T-cell (primary cell): ENCODE measurements at regions not wholly inside any gene's neighbourhood (a gene's known extent, or its start where the extent isn't known, plus 50 kb on each side); places are given as distances from the start of the nearest gene placed in this dataset.

Experiments
- ATAC-seq, 4 experiments: fragments of 200-7000 bp in 3 of 4; fragments of 150-1000 bp in 1 of 4; cut with Tn5 transposase; replicated peaks in 1 of 4; 1 replicate in 3 of 4; 2 replicates in 1 of 4; pipeline ENCODE4 v1.10.0; 2021; ENCODE audit warnings: moderate library complexity in 3 of 4, mild to moderate bottlenecking in 2 of 4, moderate number of reproducible peaks in 1 of 4
- CTCF ChIA-PET, 2 donors: fragments of 300-600 bp; sonication (Branson Sonifier 250); formaldehyde crosslinking; loops; one replicate each; lab custom pipeline; 2022; ENCODE audit warnings: antibody characterized with exemption in 2 of 2; lab: Charles Lee
- POLR2A ChIA-PET, 2 donors: fragments of 300-600 bp; sonication (Branson Sonifier 250); formaldehyde crosslinking; loops; one replicate each; lab custom pipeline; 2022; ENCODE audit warnings: antibody characterized with exemption in 2 of 2; lab: Charles Lee
- DNase-seq, 35 experiments: peaks; one replicate each; pipeline versions ENCODE4 v3.0.0 to v3.0.0-alpha.2; 2013 to 2023
- H3K27ac ChIP-seq: one replicate; pipeline ENCODE4 v1.5.1; 2013; ENCODE audit warnings: low read length
- H3K27me3 ChIP-seq, 2 experiments: replicated peaks in 1 of 2; 1 replicate in 1 of 2; 2 replicates in 1 of 2; pipeline versions ENCODE4 v1.6.1 to v1.7.0; 2013; ENCODE audit warnings: low read length in 1 of 2, mixed read lengths in 1 of 2; ENCODE audit not compliant: control insufficient read depth in 2 of 2, insufficient read depth in 2 of 2; ENCODE audit errors: extremely low read depth in 1 of 2
- H3K36me3 ChIP-seq, 2 donors: 1 replicate in 1 of 2; 2 replicates in 1 of 2; pipeline versions ENCODE4 v1.6.1 to v1.7.0; 2013; ENCODE audit warnings: low read length in 1 of 2; ENCODE audit not compliant: control insufficient read depth in 2 of 2, insufficient read depth in 1 of 2; ENCODE audit errors: extremely low read depth in 1 of 2
- H3K4me1 ChIP-seq, 2 experiments: 1 replicate in 1 of 2; 2 replicates in 1 of 2; pipeline versions ENCODE4 v1.6.1 to v1.7.0; 2013; ENCODE audit warnings: low read length in 2 of 2, mixed read lengths in 1 of 2; ENCODE audit not compliant: insufficient read depth in 2 of 2, control insufficient read depth in 1 of 2; ENCODE audit errors: extremely low read depth in 1 of 2
- H3K4me3 ChIP-seq, 2 donors: 1 replicate in 1 of 2; 2 replicates in 1 of 2; pipeline versions ENCODE4 v1.5.1 to v1.7.0; 2013; ENCODE audit warnings: mild to moderate bottlenecking in 2 of 2, low read length in 1 of 2, moderate library complexity in 1 of 2; ENCODE audit not compliant: control insufficient read depth in 1 of 2; ENCODE audit errors: extremely low read depth in 1 of 2
- H3K9me3 ChIP-seq: 2 replicates; pipeline ENCODE4 v1.7.0; 2013
- H3K27ac Mint-ChIP-seq, 2 donors: one replicate each; pipeline ENCODE4 v1.8.0; 2020 to 2021; ENCODE audit warnings: mild to moderate bottlenecking in 2 of 2, mixed read lengths in 2 of 2
- H3K27me3 Mint-ChIP-seq, 2 donors: one replicate each; pipeline ENCODE4 v1.8.0; 2021 to 2022; ENCODE audit warnings: mixed read lengths in 2 of 2
- H3K36me3 Mint-ChIP-seq: one replicate; pipeline ENCODE4 v1.8.0; 2021; ENCODE audit warnings: mixed read lengths
- H3K4me1 Mint-ChIP-seq, 3 donors: one replicate each; pipeline ENCODE4 v1.8.0; 2020 to 2022; ENCODE audit warnings: mixed read lengths in 3 of 3, mild to moderate bottlenecking in 1 of 3
- H3K4me3 Mint-ChIP-seq, 3 donors: one replicate each; pipeline ENCODE4 v1.8.0; 2020 to 2022; ENCODE audit warnings: mild to moderate bottlenecking in 3 of 3, mixed read lengths in 3 of 3, moderate library complexity in 3 of 3
- H3K9me3 Mint-ChIP-seq, 3 donors: one replicate each; pipeline ENCODE4 v1.8.0; 2020 to 2022; ENCODE audit warnings: mixed read lengths in 3 of 3
- WGBS: methylation state at CpG from one replicate; pipeline ENCODE4 v1.1.5; 2013; ENCODE audit warnings: missing lambda C conversion rate; ENCODE audit not compliant: insufficient coverage; 5-methylcytosine and 5-hydroxymethylcytosine counted together

DNA sequence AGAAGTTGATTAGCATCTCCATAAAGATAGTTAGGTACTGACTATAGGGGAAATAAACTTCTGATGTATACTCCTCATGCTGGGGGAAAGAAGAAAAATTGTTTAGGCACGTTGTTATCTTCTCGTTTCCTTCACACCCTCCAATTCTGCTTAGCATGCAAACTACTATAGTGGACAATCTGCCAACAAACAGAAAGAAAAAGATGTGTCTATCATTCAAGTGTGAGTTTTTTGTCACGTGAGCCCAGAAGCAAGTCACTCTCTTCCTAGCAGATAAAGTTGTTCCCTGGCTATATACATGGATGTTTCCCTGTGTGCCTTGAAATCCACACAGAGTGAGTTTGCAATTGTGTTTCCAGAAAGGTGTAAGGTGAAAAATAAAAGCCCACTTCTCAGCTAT lies 318.4 kb downstream of the CWC27 start:
- Mint-ChIP-seq H3K4me1 (no peaks in the 10 kb centered on the region), H3K27ac (no peak overlapping the region), H3K9me3 (no peaks in the 10 kb centered on the region), H3K4me3 (no peak overlapping the region), H3K36me3 (no peaks in the 10 kb centered on the region), H3K27me3 (peaks cover 8% of the 10 kb centered on the region in 2 donors)
- CTCF ChIA-PET = no interaction called here
- Histone ChIP-seq H3K4me3 (no peak overlapping the region), H3K36me3 (no peaks in the 10 kb centered on the region), H3K9me3 (no peaks in the 10 kb centered on the region), H3K4me1 (no peaks in the 10 kb centered on the region), H3K27ac (no peak overlapping the region), H3K27me3 (no peaks in the 10 kb centered on the region)
- no CpG with 5 or more reads among the region's 3 CpGs for whole genome bisulfite sequencing
- DNase-seq (no peak), ATAC-seq (no peak)
- POLR2A ChIA-PET = no interaction called here

DNA sequence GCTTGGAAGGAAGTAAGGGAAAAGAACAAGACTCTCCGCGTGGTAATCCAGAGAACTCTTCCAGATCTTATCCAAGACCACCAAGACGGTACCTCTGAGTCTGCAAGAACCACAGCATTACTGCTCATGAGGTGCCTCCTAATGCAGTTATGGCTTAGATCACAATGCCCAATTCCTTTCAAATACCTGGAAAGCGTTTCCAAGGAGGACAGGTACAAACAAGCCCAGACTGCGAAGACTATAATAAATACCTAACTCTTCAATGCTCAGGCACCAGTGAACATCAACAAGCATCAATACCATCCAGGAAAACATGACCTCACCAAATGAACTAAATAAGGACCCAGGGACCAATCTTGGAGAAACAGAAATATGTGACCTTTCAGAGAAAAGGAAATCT lies 325.5 kb downstream of the CWC27 start:
- Histone ChIP-seq H3K4me3 (no peak overlapping the region), H3K36me3 (no peaks in the 10 kb centered on the region), H3K9me3 (no peaks in the 10 kb centered on the region), H3K27me3 (peaks cover 0 to 5% of the 10 kb centered on the region in 2 experiments), H3K27ac (no peak overlapping the region), H3K4me1 (no peaks in the 10 kb centered on the region)
- POLR2A ChIA-PET = no interaction called here
- Mint-ChIP-seq H3K9me3 (no peaks in the 10 kb centered on the region), H3K4me1 (no peaks in the 10 kb centered on the region), H3K36me3 (no peaks in the 10 kb centered on the region), H3K27ac (no peak overlapping the region), H3K27me3 (peaks cover 12 to 16% of the 10 kb centered on the region in 2 donors), H3K4me3 (no peak overlapping the region)
- ATAC-seq (no peak), DNase-seq (no peak)
- 100% methylated on average over 1 of the region's 5 CpGs for WGBS
- CTCF ChIA-PET = interaction anchor here in 1 of 2 donors (1.9 kb wide), 1 partner anchor 9 kb away, joined by 6 read pairs; no protein-coding TSS in a partner anchor

DNA sequence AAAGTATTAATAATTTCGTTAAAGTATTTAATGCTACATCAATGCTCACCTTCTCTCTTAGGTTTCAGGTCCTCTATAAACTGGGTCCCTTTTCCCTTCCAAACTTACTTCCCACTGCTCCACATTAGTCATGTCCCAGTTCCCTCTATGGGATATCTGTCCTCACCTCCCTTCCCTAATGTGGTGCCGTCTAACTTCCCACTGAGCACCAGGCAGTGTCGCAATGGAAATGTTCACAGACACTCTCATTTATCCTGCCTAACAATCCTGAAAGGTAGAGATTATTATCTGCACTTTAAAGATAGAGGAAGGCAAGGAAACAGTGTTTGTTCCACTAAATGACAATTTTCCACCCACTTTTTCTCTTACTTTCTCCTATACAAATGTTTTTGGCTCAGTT lies 329.7 kb downstream of the CWC27 start:
- Mint-ChIP-seq H3K4me1 (peaks cover 15 to 23% (median 20%) of the 10 kb centered on the region in 3 donors), H3K27ac (no peak overlapping the region), H3K27me3 (peaks cover 4% of the 10 kb centered on the region in 2 donors), H3K9me3 (no peaks in the 10 kb centered on the region), H3K36me3 (no peaks in the 10 kb centered on the region), H3K4me3 (no peak overlapping the region)
- no peak for DNase-seq
- ATAC-seq = no peak
- Histone ChIP-seq H3K4me3 (no peak overlapping the region), H3K4me1 (peaks cover 0 to 8% of the 10 kb centered on the region in 2 experiments), H3K9me3 (no peaks in the 10 kb centered on the region), H3K36me3 (no peaks in the 10 kb centered on the region), H3K27ac (no peak overlapping the region), H3K27me3 (peaks cover 0 to 2% of the 10 kb centered on the region in 2 experiments)
- ChIA-PET CTCF (no interaction called here), POLR2A (no interaction called here)
- WGBS = no CpG with 5 or more reads among the region's 3 CpGs
